Spinal cord (tissue), 9 donors: ENCODE measurements at regions not wholly inside any gene's neighbourhood (a gene's known extent, or its start where the extent isn't known, plus 50 kb on each side); places are given as distances from the start of the nearest gene placed in this dataset.
A peak's percentile ranks its signal among the peaks of the same experiment; 100 is the strongest.

Experiments used
- DNase-seq, 6 donors: peaks; one replicate each; pipeline versions ENCODE4 v3.0.0 to v3.0.0-alpha.2; 2013 to 2015; ENCODE audit warnings: low spot score in 6 of 6, low read depth in 4 of 6
- H3K27ac ChIP-seq: one replicate; pipeline ENCODE4 v1.5.1; 2013; ENCODE audit warnings: low read depth, low read length, control low read depth
- H3K27me3 ChIP-seq: one replicate; pipeline ENCODE4 v1.6.1; 2013; ENCODE audit warnings: low read length; ENCODE audit not compliant: control insufficient read depth, insufficient read depth
- H3K36me3 ChIP-seq: one replicate; pipeline ENCODE4 v1.6.1; 2013; ENCODE audit warnings: low read length; ENCODE audit not compliant: control insufficient read depth, insufficient read depth
- H3K4me1 ChIP-seq: one replicate; pipeline ENCODE4 v1.6.1; 2013; ENCODE audit warnings: low read length; ENCODE audit not compliant: control insufficient read depth, insufficient read depth
- H3K4me3 ChIP-seq: one replicate; pipeline ENCODE4 v1.5.1; 2013; ENCODE audit warnings: low read depth, low read length, control low read depth
- H3K9me3 ChIP-seq: one replicate; pipeline ENCODE4 v1.6.1; 2013; ENCODE audit warnings: low read length; ENCODE audit not compliant: control insufficient read depth, insufficient read depth
- WGBS: methylation state at CpG from one replicate; pipeline ENCODE4 v1.1.5; 2013; ENCODE audit warnings: missing lambda C conversion rate; ENCODE audit not compliant: insufficient coverage; 5-methylcytosine and 5-hydroxymethylcytosine counted together
- donor health status: healthy.

GRCh38 chr4:137602436-137602835, 70.1 kb upstream of the PCDH18 start:
- peak in 1 of 6 donors; percentile 61 for DNase-seq
- H3K27ac ChIP-seq: no peak overlapping the region
- no peaks in the 10 kb centered on the region for H3K9me3 ChIP-seq
- H3K4me1 ChIP-seq: no peaks in the 10 kb centered on the region
- H3K36me3 ChIP-seq: no peaks in the 10 kb centered on the region
- no peak overlapping the region for H3K4me3 ChIP-seq
- no CpG with 5 or more reads among the region's 2 CpGs for WGBS
- no peaks in the 10 kb centered on the region for H3K27me3 ChIP-seq

- no peaks in the 10 kb centered on the region for H3K9me3 ChIP-seq
- no peak overlapping the region for H3K4me3 ChIP-seq
- H3K27me3 ChIP-seq: no peaks in the 10 kb centered on the region
- no peaks in the 10 kb centered on the region for H3K4me1 ChIP-seq
- H3K36me3 ChIP-seq: no peaks in the 10 kb centered on the region
- DNase-seq: peak in 1 of 6 donors; percentile 38
- H3K27ac ChIP-seq: no peak overlapping the region
- 50% methylated on average over 1 of the region's 1 CpG for WGBS
Observed at GRCh38 chr4:137601934-137602333, 69.6 kb upstream of the PCDH18 start.

GRCh38 chr4:137599734-137600133, 67.4 kb upstream of the PCDH18 start:
- Histone ChIP-seq H3K36me3 (no peaks in the 10 kb centered on the region), H3K27me3 (no peaks in the 10 kb centered on the region), H3K27ac (no peak overlapping the region), H3K9me3 (no peaks in the 10 kb centered on the region), H3K4me1 (no peaks in the 10 kb centered on the region), H3K4me3 (no peak overlapping the region)
- WGBS: no CpG with 5 or more reads among the region's 1 CpG
- peak in 1 of 6 donors; percentile 41 for DNase-seq

- 0% methylated on average over 1 of the region's 3 CpGs for WGBS
- H3K4me1 ChIP-seq: no peaks in the 10 kb centered on the region
Observed at GRCh38 chr4:137597752-137598430, 65.6 kb upstream of the PCDH18 start.

GRCh38 chr4:137587796-137588195, 55.5 kb upstream of the PCDH18 start:
- no peak for DNase-seq
- Histone ChIP-seq H3K27me3 (no peaks in the 10 kb centered on the region), H3K9me3 (no peaks in the 10 kb centered on the region), H3K4me1 (no peaks in the 10 kb centered on the region), H3K36me3 (no peaks in the 10 kb centered on the region), H3K4me3 (no peak overlapping the region), H3K27ac (no peak overlapping the region)
- no CpG with 5 or more reads among the region's 1 CpG for WGBS

More at GRCh38 chr4:137597752-137598430, 65.6 kb upstream of the PCDH18 start:
- Histone ChIP-seq H3K36me3 (no peaks in the 10 kb centered on the region), H3K9me3 (no peaks in the 10 kb centered on the region), H3K4me3 (no peak overlapping the region), H3K27ac (no peak overlapping the region), H3K27me3 (no peaks in the 10 kb centered on the region)
- peak in 2 of 6 donors; percentile 21 to 50 for DNase-seq

GRCh38 chr4:137583671-137584070, 51.4 kb upstream of the PCDH18 start:
- H3K36me3 ChIP-seq: no peaks in the 10 kb centered on the region
- no peak overlapping the region for H3K27ac ChIP-seq
- no peak for DNase-seq
- H3K4me1 ChIP-seq: no peaks in the 10 kb centered on the region
- H3K9me3 ChIP-seq: no peaks in the 10 kb centered on the region
- no peak overlapping the region for H3K4me3 ChIP-seq
- no peaks in the 10 kb centered on the region for H3K27me3 ChIP-seq
